GM23338 (cell line): ENCODE measurements at regions not wholly inside any gene's neighbourhood (a gene's known extent, or its start where the extent isn't known, plus 50 kb on each side); places are given as distances from the start of the nearest gene placed in this dataset.

ENCODE experiments used
- CREB1 ChIP-seq: fragments of 250-450 bp; sonication (Bioruptor Pico); IDR thresholded peaks from 2 replicates; pipeline ENCODE4 v1.5.0; 2020; ENCODE audit warnings: low read depth, mild to moderate bottlenecking, moderate library complexity
- CTCF ChIP-seq, 2 experiments: fragments of 200-600 bp in 1 of 2; sonication (generic) in 1 of 2; conservative IDR thresholded peaks; 2 replicates each; pipeline versions ENCODE4 v1.5.1 to v1.6.1; 2016 to 2017; ENCODE audit warnings: antibody characterized with exemption in 2 of 2, low read depth in 2 of 2, mild to moderate bottlenecking in 2 of 2, moderate library complexity in 1 of 2
- EZH2 ChIP-seq: fragments of 200-600 bp; sonication (generic); IDR thresholded peaks from one replicate; pipeline ENCODE4 v1.8.0; 2017; ENCODE audit warnings: antibody characterized with exemption, mild to moderate bottlenecking, low read depth; ENCODE audit not compliant: unreplicated experiment
- EZH2phosphoT487 ChIP-seq: fragments of 200-600 bp; sonication (generic); IDR thresholded peaks from one replicate; pipeline ENCODE4 v1.8.1; 2018; ENCODE audit warnings: antibody characterized with exemption; ENCODE audit not compliant: unreplicated experiment
- NANOG ChIP-seq: IDR thresholded peaks from 2 replicates; pipeline ENCODE4 v1.6.1; 2016; ENCODE audit warnings: antibody characterized with exemption, borderline replicate concordance
- POLR2AphosphoS5 ChIP-seq: IDR thresholded peaks from 2 replicates; pipeline ENCODE4 v1.6.1; 2016; ENCODE audit warnings: antibody characterized with exemption, low read depth
- ZNF114 ChIP-seq: fragments of 250-450 bp; sonication (Bioruptor Pico); IDR thresholded peaks from 2 replicates; pipeline ENCODE4 v1.5.0; 2020; ENCODE audit warnings: mild to moderate bottlenecking, moderate library complexity
- ZNF331 ChIP-seq: fragments of 250-450 bp; sonication (Bioruptor Pico); IDR thresholded peaks from 2 replicates; pipeline ENCODE4 v1.5.0; 2020; ENCODE audit warnings: low read depth, mild to moderate bottlenecking, moderate library complexity
- TF ChIP-seq, protein P1 (sequence below): IDR thresholded peaks from one replicate; pipeline ENCODE4 v1.6.1; 2018; ENCODE audit warnings: antibody characterized with exemption; ENCODE audit not compliant: unreplicated experiment

- TF ChIP-seq CTCF (conservative IDR thresholded peaks at IDR 0.05; ENCODE audit: low read depth in 2 of 2) (no peak), EZH2 (no peak), EZH2phosphoT487 (no peak), CREB1 (CRISPR knock-in tag) (no peak), POLR2AphosphoS5 (no peak), ZNF114 (CRISPR knock-in tag) (no peak), ZNF331 (no peak), NANOG (no peak)
- TF ChIP-seq, protein P1, sequence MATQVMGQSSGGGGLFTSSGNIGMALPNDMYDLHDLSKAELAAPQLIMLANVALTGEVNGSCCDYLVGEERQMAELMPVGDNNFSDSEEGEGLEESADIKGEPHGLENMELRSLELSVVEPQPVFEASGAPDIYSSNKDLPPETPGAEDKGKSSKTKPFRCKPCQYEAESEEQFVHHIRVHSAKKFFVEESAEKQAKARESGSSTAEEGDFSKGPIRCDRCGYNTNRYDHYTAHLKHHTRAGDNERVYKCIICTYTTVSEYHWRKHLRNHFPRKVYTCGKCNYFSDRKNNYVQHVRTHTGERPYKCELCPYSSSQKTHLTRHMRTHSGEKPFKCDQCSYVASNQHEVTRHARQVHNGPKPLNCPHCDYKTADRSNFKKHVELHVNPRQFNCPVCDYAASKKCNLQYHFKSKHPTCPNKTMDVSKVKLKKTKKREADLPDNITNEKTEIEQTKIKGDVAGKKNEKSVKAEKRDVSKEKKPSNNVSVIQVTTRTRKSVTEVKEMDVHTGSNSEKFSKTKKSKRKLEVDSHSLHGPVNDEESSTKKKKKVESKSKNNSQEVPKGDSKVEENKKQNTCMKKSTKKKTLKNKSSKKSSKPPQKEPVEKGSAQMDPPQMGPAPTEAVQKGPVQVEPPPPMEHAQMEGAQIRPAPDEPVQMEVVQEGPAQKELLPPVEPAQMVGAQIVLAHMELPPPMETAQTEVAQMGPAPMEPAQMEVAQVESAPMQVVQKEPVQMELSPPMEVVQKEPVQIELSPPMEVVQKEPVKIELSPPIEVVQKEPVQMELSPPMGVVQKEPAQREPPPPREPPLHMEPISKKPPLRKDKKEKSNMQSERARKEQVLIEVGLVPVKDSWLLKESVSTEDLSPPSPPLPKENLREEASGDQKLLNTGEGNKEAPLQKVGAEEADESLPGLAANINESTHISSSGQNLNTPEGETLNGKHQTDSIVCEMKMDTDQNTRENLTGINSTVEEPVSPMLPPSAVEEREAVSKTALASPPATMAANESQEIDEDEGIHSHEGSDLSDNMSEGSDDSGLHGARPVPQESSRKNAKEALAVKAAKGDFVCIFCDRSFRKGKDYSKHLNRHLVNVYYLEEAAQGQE = no peak
These were observed 274.1 kb upstream of the HTR2A start for GRCh38 chr13:47170971-47171370.
